Heart right ventricle (tissue), 16 donors: ENCODE measurements at regions not wholly inside any gene's neighbourhood (a gene's known extent, or its start where the extent isn't known, plus 50 kb on each side); places are given as distances from the start of the nearest gene placed in this dataset.

Experiments
- ATAC-seq, 8 donors: fragments of 200-7000 bp; cut with Tn5 transposase; one replicate each; pipeline ENCODE4 v1.9.1; 2020; ENCODE audit warnings: mild to moderate bottlenecking in 8 of 8, moderate library complexity in 8 of 8, moderate number of reproducible peaks in 1 of 8
- DNase-seq, 2 donors: peaks; one replicate each; pipeline ENCODE4 v3.0.0-alpha.2; 2020
- H3K27ac ChIP-seq, 10 donors: fragments of 200-600 bp; sonication (generic) in 2 of 10; one replicate each; pipeline versions ENCODE4 v1.5.0 to v1.8.0; 2020 to 2022; ENCODE audit warnings: mild to moderate bottlenecking in 3 of 10
- H3K27me3 ChIP-seq, 7 donors: fragments of 200-600 bp; one replicate each; pipeline ENCODE4 v1.8.0; 2021 to 2022; ENCODE audit warnings: mild to moderate bottlenecking in 2 of 7
- H3K36me3 ChIP-seq, 9 donors: fragments of 200-600 bp; sonication (generic) in 1 of 9; one replicate each; pipeline versions ENCODE4 v1.5.0 to v1.8.0; 2020 to 2022; ENCODE audit warnings: mild to moderate bottlenecking in 2 of 9
- H3K4me1 ChIP-seq, 9 donors: fragments of 200-600 bp; sonication (generic) in 1 of 9; one replicate each; pipeline versions ENCODE4 v1.5.0 to v1.8.0; 2020 to 2022; ENCODE audit warnings: mild to moderate bottlenecking in 4 of 9
- H3K4me3 ChIP-seq, 10 donors: fragments of 200-600 bp; sonication (generic) in 2 of 10; one replicate each; pipeline versions ENCODE4 v1.5.0 to v1.8.0; 2020 to 2022; ENCODE audit warnings: mild to moderate bottlenecking in 7 of 10, moderate library complexity in 2 of 10
- H3K9me3 ChIP-seq, 11 donors: fragments of 200-600 bp in 10 of 11; sonication (generic) in 2 of 11; one replicate each; pipeline versions ENCODE4 v1.5.0 to v1.8.0; 2013 to 2022; ENCODE audit warnings: mild to moderate bottlenecking in 2 of 11, control low read depth in 1 of 11, moderate library complexity in 1 of 11
- CTCF ChIP-seq, 9 donors: fragments of 200-600 bp; sonication (generic) in 2 of 9; IDR thresholded peaks; one replicate each; pipeline versions ENCODE4 v1.5.0 to v1.8.0; 2021 to 2022; ENCODE audit warnings: antibody characterized with exemption in 9 of 9, mild to moderate bottlenecking in 5 of 9, moderate library complexity in 1 of 9
- WGBS, 2 donors: extraction: QIAGEN DNeasy Blood & Tissue Kit; methylation state at CpG; one replicate each; pipeline ENCODE4 v1.1.7; 2013; ENCODE audit warnings: inconsistent platforms in 1 of 2; 5-methylcytosine and 5-hydroxymethylcytosine counted together
- intact Hi-C, 10 donors: fragments of 100-400 bp; cut with DNase I; formaldehyde crosslinking; loops; one replicate each; pipeline versions ENCODE4 v1.11.1 to v1.14.2; 2022
- donor health status: Arrhythmogenic right ventricular cardiomyopathy.
- donor health status: ischemic (EF 13 %, LVEDD 7.1; RV severe dilation, severe dysfunction).
- donor health status: healthy with polysubstance abuse.
- donor health status: DM: no; HTN: yes; CAD: no.
- donor health status: DM: no; HTN: no; CAD: no.
- donor health status: ischemic (EF 25% LVEDD 6.9; RV normal size, moderate dysfunction).
- donor health status: ischemic (EF 25% LVEDD 5.7; RV mildly dilated, moderate dysfunction).
- donor health status: healthy.
- donor health status: DM: yes; HTN: yes; CAD: no.
- donor health status: Ischemic cardiomyopathy.
- donor health status: ischemic (EF 35%, LVEDD 5.7; RV mildly dilated, moderate dysfunction).
- donor health status: nonischemic (EF 11% LVEDD 7.7; RV severe dilation, severe dysfunction).
- donor health status: DM: yes; HTN: yes; CAD: no.
- donor health status: PGD.
- donor health status: ischemic (EF 29% LVEDD 5.4; RV normal size, mild dysfunction).
- donor health status: nonischemic (EF 23%, LVEDD 6.1; RV moderate dilation, normal function).

GRCh38 chr5:120257358-120257971 is 206.6 kb upstream of the PRR16 start:
- Histone ChIP-seq H3K27ac (peak overlapping the region in 2 of 10 donors; percentile 51 to 58), H3K27me3 (no peaks in the 10 kb centered on the region), H3K4me1 (peaks cover 0 to 4% (median 0%) of the 10 kb centered on the region in 9 donors), H3K4me3 (peak overlapping the region in 1 of 10 donors; percentile 1), H3K36me3 (no peaks in the 10 kb centered on the region), H3K9me3 (no peaks in the 10 kb centered on the region)
- TF ChIP-seq CTCF (IDR thresholded peaks at IDR 0.05) = no peak
- WGBS, 2 donors = 75 to 81% methylated on average over 3 of the region's 3 CpGs
- ATAC-seq (peak in 2 of 8 donors; percentile 8 to 13), DNase-seq (no peak)
- intact Hi-C loops = loop anchor here in 1 of 10 donors (10.0 kb wide), 1 partner anchor 207 kb away; the partner anchor contains the start of gene PRR16

- H3K27me3 ChIP-seq = no peaks in the 10 kb centered on the region
- peak in 1 of 2 donors; percentile 8 for DNase-seq
- peak overlapping the region in 2 of 10 donors; percentile 51 to 58 for H3K27ac ChIP-seq
- H3K4me3 ChIP-seq = peak overlapping the region in 1 of 10 donors; percentile 1
- peak in 7 of 8 donors; percentile 17 to 86 (median 67) for ATAC-seq
- TF ChIP-seq CTCF (IDR thresholded peaks at IDR 0.05) = no peak
- peaks cover 0 to 4% (median 0%) of the 10 kb centered on the region in 9 donors for H3K4me1 ChIP-seq
- no peaks in the 10 kb centered on the region for H3K9me3 ChIP-seq
- 51 to 70% methylated on average over 4 of the region's 4 CpGs for WGBS, 2 donors
- intact Hi-C loops = loop anchor here in 1 of 10 donors (10.0 kb wide), 1 partner anchor 207 kb away; the partner anchor contains the start of gene PRR16
- H3K36me3 ChIP-seq = no peaks in the 10 kb centered on the region
Measured at GRCh38 chr5:120258123-120258522, 206.0 kb upstream of the PRR16 start.

GRCh38 chr5:120260651-120261050 is 203.4 kb upstream of the PRR16 start:
- ATAC-seq = no peak
- no peak for TF ChIP-seq CTCF (IDR thresholded peaks at IDR 0.05)
- 86 to 89% methylated on average over 1 of the region's 1 CpG for WGBS, 2 donors

GRCh38 chr5:120270498-120270897 is 193.6 kb upstream of the PRR16 start:
- 76 to 88% methylated on average over 2 of the region's 2 CpGs for whole genome bisulfite sequencing, 2 donors
- no peak for TF ChIP-seq CTCF (IDR thresholded peaks at IDR 0.05)
- ATAC-seq = no peak

More at GRCh38 chr5:120260651-120261050, 203.4 kb upstream of the PRR16 start:
- H3K4me1 ChIP-seq = peaks cover 0 to 4% (median 0%) of the 10 kb centered on the region in 9 donors
- no peak overlapping the region for H3K27ac ChIP-seq
- H3K36me3 ChIP-seq = no peaks in the 10 kb centered on the region
- H3K4me3 ChIP-seq = no peak overlapping the region
- intact Hi-C loops = no loop called here
- DNase-seq = no peak
- no peaks in the 10 kb centered on the region for H3K9me3 ChIP-seq
- no peaks in the 10 kb centered on the region for H3K27me3 ChIP-seq

More at GRCh38 chr5:120270498-120270897, 193.6 kb upstream of the PRR16 start:
- H3K4me1 ChIP-seq = no peaks in the 10 kb centered on the region
- no peak overlapping the region for H3K4me3 ChIP-seq
- H3K27ac ChIP-seq = no peak overlapping the region
- no peaks in the 10 kb centered on the region for H3K36me3 ChIP-seq
- no peak for DNase-seq
- H3K27me3 ChIP-seq = no peaks in the 10 kb centered on the region
- peaks cover 0 to 13% (median 0%) of the 10 kb centered on the region in 11 donors for H3K9me3 ChIP-seq
- intact Hi-C loops = no loop called here
